Loucy (cell line): ENCODE measurements at regions not wholly inside any gene's neighbourhood (a gene's known extent, or its start where the extent isn't known, plus 50 kb on each side); places are given as distances from the start of the nearest gene placed in this dataset.

ENCODE experiments used
- H2AFZ ChIP-seq: fragments of 200-600 bp; sonication (generic); 2 replicates; pipeline ENCODE4 v1.6.0; 2016; ENCODE audit warnings: antibody characterized with exemption, mild to moderate bottlenecking, low read length, moderate library complexity
- H3F3A ChIP-seq: fragments of 200-600 bp; 2 replicates; pipeline ENCODE4 v1.6.0; 2016; ENCODE audit warnings: antibody characterized with exemption, low read depth, mild to moderate bottlenecking
- H3K27me3 ChIP-seq: fragments of 200-600 bp; sonication (generic); 2 replicates; pipeline ENCODE4 v1.6.1; 2014; ENCODE audit warnings: low read length, mild to moderate bottlenecking; ENCODE audit not compliant: insufficient read depth, poor library complexity, severe bottlenecking
- H3K36me3 ChIP-seq: fragments of 200-600 bp; sonication (generic); 2 replicates; pipeline ENCODE4 v1.6.1; 2016; ENCODE audit warnings: low read length; ENCODE audit not compliant: insufficient read depth
- H3K4me1 ChIP-seq: fragments of 200-600 bp; sonication (generic); 2 replicates; pipeline ENCODE4 v1.5.1; 2014; ENCODE audit warnings: low read length, mild to moderate bottlenecking; ENCODE audit not compliant: insufficient read depth, poor library complexity, severe bottlenecking
- H3K4me2 ChIP-seq: fragments of 200-600 bp; sonication (generic); 2 replicates; pipeline ENCODE4 v1.6.0; 2014; ENCODE audit warnings: antibody characterized with exemption, low read length, low read depth, mild to moderate bottlenecking; ENCODE audit not compliant: poor library complexity, severe bottlenecking
- H3K4me3 ChIP-seq: fragments of 200-600 bp; sonication (generic); 2 replicates; pipeline ENCODE4 v1.5.1; 2014; ENCODE audit warnings: low read length, mild to moderate bottlenecking, mixed read lengths; ENCODE audit not compliant: poor library complexity, severe bottlenecking
- H3K79me2 ChIP-seq: fragments of 200-600 bp; sonication (generic); 2 replicates; pipeline ENCODE4 v1.6.1; 2014; ENCODE audit warnings: low read length; ENCODE audit not compliant: insufficient read depth
- H3K9ac ChIP-seq: fragments of 200-600 bp; sonication (generic); 2 replicates; pipeline ENCODE4 v1.6.0; 2014; ENCODE audit warnings: mild to moderate bottlenecking, low read depth, low read length, moderate library complexity; ENCODE audit not compliant: poor library complexity, severe bottlenecking
- H3K9me2 ChIP-seq: fragments of 200-600 bp; sonication (generic); replicated peaks from 2 replicates; pipeline ENCODE4 v1.6.1; 2016; ENCODE audit warnings: low read depth, low read length, mixed read lengths
- H3K9me3 ChIP-seq: fragments of 200-600 bp; sonication (generic); 2 replicates; pipeline ENCODE4 v1.6.1; 2014; ENCODE audit warnings: mild to moderate bottlenecking, antibody characterized with exemption, low read length, low read depth; ENCODE audit not compliant: insufficient read depth
- H4K20me1 ChIP-seq: fragments of 200-600 bp; sonication (generic); 2 replicates; pipeline ENCODE4 v1.6.0; 2014; ENCODE audit warnings: antibody characterized with exemption, low read length, mild to moderate bottlenecking; ENCODE audit not compliant: insufficient read depth, poor library complexity, severe bottlenecking
- CTCF ChIP-seq: fragments of 200-600 bp; sonication (generic); conservative IDR thresholded peaks from 2 replicates; pipeline ENCODE4 v1.5.1; 2014; ENCODE audit warnings: mild to moderate bottlenecking, antibody characterized with exemption, low read length
- EZH2phosphoT487 ChIP-seq: fragments of 200-600 bp; IDR thresholded peaks from 2 replicates; pipeline ENCODE4 v1.6.1; 2018; ENCODE audit warnings: antibody characterized with exemption, mild to moderate bottlenecking, moderate library complexity, borderline replicate concordance

- no peaks in the 10 kb centered on the region for H3K27me3 ChIP-seq
- H3K4me1 ChIP-seq = no peaks in the 10 kb centered on the region
- H3K36me3 ChIP-seq = no peaks in the 10 kb centered on the region
- H4K20me1 ChIP-seq = no peaks in the 10 kb centered on the region
- no peaks in the 10 kb centered on the region for H3K9me2 ChIP-seq
- no peak overlapping the region for H3K4me3 ChIP-seq
- no peaks in the 10 kb centered on the region for H3F3A ChIP-seq
- no peak overlapping the region for H2AFZ ChIP-seq
- no peak overlapping the region for H3K9ac ChIP-seq
- H3K4me2 ChIP-seq = no peak overlapping the region
- no peaks in the 10 kb centered on the region for H3K79me2 ChIP-seq
- TF ChIP-seq CTCF (no peak), EZH2phosphoT487 (no peak)
- H3K9me3 ChIP-seq = no peaks in the 10 kb centered on the region
Observed at GRCh38 chr4:92170340-92170739, 133.4 kb upstream of the GRID2 start.

- H3K27me3 ChIP-seq = no peaks in the 10 kb centered on the region
- H3K36me3 ChIP-seq = no peaks in the 10 kb centered on the region
- no peak for TF ChIP-seq EZH2phosphoT487
- TF ChIP-seq CTCF = no peak
- H3K9me3 ChIP-seq = no peaks in the 10 kb centered on the region
- no peaks in the 10 kb centered on the region for H3K4me1 ChIP-seq
- H3F3A ChIP-seq = no peaks in the 10 kb centered on the region
- no peaks in the 10 kb centered on the region for H4K20me1 ChIP-seq
- no peak overlapping the region for H2AFZ ChIP-seq
- no peaks in the 10 kb centered on the region for H3K9me2 ChIP-seq
- no peak overlapping the region for H3K4me3 ChIP-seq
- H3K4me2 ChIP-seq = no peak overlapping the region
- no peaks in the 10 kb centered on the region for H3K79me2 ChIP-seq
- H3K9ac ChIP-seq = no peak overlapping the region
Observed at GRCh38 chr4:92172203-92172602, 131.6 kb upstream of the GRID2 start.

GRCh38 chr4:92175250-92175649 is 128.5 kb upstream of the GRID2 start:
- H3K4me2 ChIP-seq = no peak overlapping the region
- H3K9me2 ChIP-seq = no peaks in the 10 kb centered on the region
- H3K27me3 ChIP-seq = no peaks in the 10 kb centered on the region
- no peak overlapping the region for H2AFZ ChIP-seq
- no peak overlapping the region for H3K4me3 ChIP-seq
- no peaks in the 10 kb centered on the region for H3K9me3 ChIP-seq
- H3K4me1 ChIP-seq = no peaks in the 10 kb centered on the region
- H3K36me3 ChIP-seq = no peaks in the 10 kb centered on the region
- H3F3A ChIP-seq = no peaks in the 10 kb centered on the region
- TF ChIP-seq CTCF (no peak), EZH2phosphoT487 (no peak)
- H3K9ac ChIP-seq = no peak overlapping the region
- H4K20me1 ChIP-seq = no peaks in the 10 kb centered on the region
- no peaks in the 10 kb centered on the region for H3K79me2 ChIP-seq
